ENCODE measurements at regions not wholly inside any gene's neighbourhood (a gene's known extent, or its start where the extent isn't known, plus 50 kb on each side); places are given as distances from the start of the nearest gene placed in this dataset.

GRCh38 chr4:123621072-123621705, 224.6 kb downstream of the SPRY1 start:
- Histone ChIP-seq H4K20me1 (ENCODE audit: insufficient read depth, low read length) (no peaks in the 10 kb centered on the region), H3K27me3 (ENCODE audit: insufficient read depth, low read length) (no peaks in the 10 kb centered on the region), H3K4me1 (ENCODE audit: insufficient read depth, low read length) (no peaks in the 10 kb centered on the region), H3K4me2 (ENCODE audit: low read length) (no peak overlapping the region), H3K27ac (ENCODE audit: low read depth, low read length) (no peak overlapping the region), H3K79me2 (ENCODE audit: insufficient read depth, low read length) (no peaks in the 10 kb centered on the region), H3K9me3 (ENCODE audit: insufficient read depth, low read depth, low read length) (no peaks in the 10 kb centered on the region), H3K9ac (ENCODE audit: low read length) (no peak overlapping the region), H3K4me3 (ENCODE audit: insufficient read depth, low read depth, low read length) (no peak overlapping the region), H2AFZ (ENCODE audit: low read depth, low read length) (no peak overlapping the region), H3K36me3 (ENCODE audit: insufficient read depth, low read length) (no peaks in the 10 kb centered on the region)
- FAIRE-seq (no peak), DNase-seq (ENCODE audit: low read depth) (peak; percentile 86)
- Mint-ChIP-seq H3K27me3 (ENCODE audit: low read depth, unreplicated experiment) (peaks cover 1% of the 10 kb centered on the region), H3K9me3 (ENCODE audit: unreplicated experiment) (no peaks in the 10 kb centered on the region), H3K4me3 (ENCODE audit: unreplicated experiment) (no peak overlapping the region), H3K4me1 (ENCODE audit: low read depth, unreplicated experiment) (peaks cover 8% of the 10 kb centered on the region), H3K36me3 (ENCODE audit: low read depth, unreplicated experiment) (no peaks in the 10 kb centered on the region), H3K27ac (ENCODE audit: unreplicated experiment) (peak overlapping the region; percentile 48)
- no peak for TF ChIP-seq EZH2 (IDR thresholded peaks at IDR 0.05; ENCODE audit: insufficient read depth, low read length)
- TF ChIP-seq CTCF (IDR thresholded peaks at IDR 0.05; ENCODE audit: insufficient read depth, low read depth, low read length): no peak

GRCh38 chr4:123622572-123622971, 226.0 kb downstream of the SPRY1 start:
- Histone ChIP-seq H3K4me2 (ENCODE audit: low read length) (no peak overlapping the region), H3K27me3 (ENCODE audit: insufficient read depth, low read length) (no peaks in the 10 kb centered on the region), H3K4me1 (ENCODE audit: insufficient read depth, low read length) (no peaks in the 10 kb centered on the region), H2AFZ (ENCODE audit: low read depth, low read length) (no peak overlapping the region), H3K4me3 (ENCODE audit: insufficient read depth, low read depth, low read length) (no peak overlapping the region), H3K9ac (ENCODE audit: low read length) (no peak overlapping the region), H3K9me3 (ENCODE audit: insufficient read depth, low read depth, low read length) (no peaks in the 10 kb centered on the region), H3K79me2 (ENCODE audit: insufficient read depth, low read length) (no peaks in the 10 kb centered on the region), H3K36me3 (ENCODE audit: insufficient read depth, low read length) (no peaks in the 10 kb centered on the region), H3K27ac (ENCODE audit: low read depth, low read length) (no peak overlapping the region), H4K20me1 (ENCODE audit: insufficient read depth, low read length) (no peaks in the 10 kb centered on the region)
- no peaks in the 10 kb centered on the region for H3K36me3 Mint-ChIP-seq (ENCODE audit: low read depth, unreplicated experiment)
- FAIRE-seq (no peak), DNase-seq (ENCODE audit: low read depth) (no peak)
- H3K27ac Mint-ChIP-seq (ENCODE audit: unreplicated experiment): no peak overlapping the region
- H3K4me1 Mint-ChIP-seq (ENCODE audit: low read depth, unreplicated experiment): peaks cover 8% of the 10 kb centered on the region
- H3K27me3 Mint-ChIP-seq (ENCODE audit: low read depth, unreplicated experiment): peaks cover 1% of the 10 kb centered on the region
- TF ChIP-seq CTCF (IDR thresholded peaks at IDR 0.05; ENCODE audit: insufficient read depth, low read depth, low read length) (no peak), EZH2 (IDR thresholded peaks at IDR 0.05; ENCODE audit: insufficient read depth, low read length) (no peak)
- H3K9me3 Mint-ChIP-seq (ENCODE audit: unreplicated experiment): no peaks in the 10 kb centered on the region
- H3K4me3 Mint-ChIP-seq (ENCODE audit: unreplicated experiment): no peak overlapping the region

- H3K4me1 ChIP-seq (ENCODE audit: insufficient read depth, low read length): no peaks in the 10 kb centered on the region
- no peaks in the 10 kb centered on the region for H3K27me3 ChIP-seq (ENCODE audit: insufficient read depth, low read length)
- no peak for DNase-seq (ENCODE audit: low read depth)
- FAIRE-seq: no peak
- Mint-ChIP-seq H3K27ac (ENCODE audit: unreplicated experiment) (no peak overlapping the region), H3K4me3 (ENCODE audit: unreplicated experiment) (no peak overlapping the region), H3K27me3 (ENCODE audit: low read depth, unreplicated experiment) (no peaks in the 10 kb centered on the region), H3K36me3 (ENCODE audit: low read depth, unreplicated experiment) (no peaks in the 10 kb centered on the region), H3K9me3 (ENCODE audit: unreplicated experiment) (no peaks in the 10 kb centered on the region), H3K4me1 (ENCODE audit: low read depth, unreplicated experiment) (peaks cover 8% of the 10 kb centered on the region)
- TF ChIP-seq EZH2 (IDR thresholded peaks at IDR 0.05; ENCODE audit: insufficient read depth, low read length) (no peak), CTCF (IDR thresholded peaks at IDR 0.05; ENCODE audit: insufficient read depth, low read depth, low read length) (no peak)
- no peak overlapping the region for H3K27ac ChIP-seq (ENCODE audit: low read depth, low read length)
- no peaks in the 10 kb centered on the region for H3K79me2 ChIP-seq (ENCODE audit: insufficient read depth, low read length)
- no peaks in the 10 kb centered on the region for H3K9me3 ChIP-seq (ENCODE audit: insufficient read depth, low read depth, low read length)
- no peak overlapping the region for H3K4me2 ChIP-seq (ENCODE audit: low read length)
- no peak overlapping the region for H3K9ac ChIP-seq (ENCODE audit: low read length)
- H3K4me3 ChIP-seq (ENCODE audit: insufficient read depth, low read depth, low read length): no peak overlapping the region
- no peaks in the 10 kb centered on the region for H4K20me1 ChIP-seq (ENCODE audit: insufficient read depth, low read length)
- H3K36me3 ChIP-seq (ENCODE audit: insufficient read depth, low read length): no peaks in the 10 kb centered on the region
- no peak overlapping the region for H2AFZ ChIP-seq (ENCODE audit: low read depth, low read length)
Measured at GRCh38 chr4:123623611-123624010, 227.0 kb downstream of the SPRY1 start.
